AG08395 (cell line): ENCODE measurements at regions not wholly inside any gene's neighbourhood (a gene's known extent, or its start where the extent isn't known, plus 50 kb on each side); places are given as distances from the start of the nearest gene placed in this dataset.
"Not testable (repeated sequence)": the region's sequence is repeated elsewhere in the genome, so short reads cannot be mapped to it uniquely, and the experiment has no call there.

Experiments
- DNase-seq: peaks from one replicate; pipeline ENCODE4 v3.0.0; 2012; ENCODE audit warnings: mixed read lengths, low spot score

GRCh38 chrX:13476384-13476783 is 93.0 kb upstream of the EGFL6 start:
- no peak for DNase-seq

DNA sequence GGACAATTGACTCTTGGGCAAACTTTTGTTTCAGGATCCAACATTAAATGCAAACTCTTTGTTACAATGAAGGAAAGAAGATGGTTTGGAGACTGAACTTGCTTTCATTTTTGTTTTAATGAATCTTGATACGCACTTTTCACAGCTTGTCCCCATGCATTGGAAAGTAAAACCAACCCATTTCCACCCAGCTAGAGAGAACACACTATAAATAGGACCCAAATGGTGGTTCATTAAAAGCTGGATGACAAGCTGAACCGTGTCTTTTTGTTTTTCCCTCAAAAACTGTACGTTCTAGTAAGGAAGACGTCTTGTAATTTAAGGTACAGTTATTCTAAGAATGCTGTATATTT is 95.3 kb upstream of the EGFL6 start:
- DNase-seq: no peak

- DNase-seq: no peak
Observed at GRCh38 chrX:13473442-13474163, 95.8 kb upstream of the EGFL6 start.

GRCh38 chrX:13472975-13473374 is 96.4 kb upstream of the EGFL6 start:
- no peak for DNase-seq

GRCh38 chrX:13471269-13471668 is 98.1 kb upstream of the EGFL6 start:
- DNase-seq: no peak

- DNase-seq: no peak
Observed at GRCh38 chrX:13470685-13470977, 98.8 kb upstream of the EGFL6 start.

GRCh38 chrX:13469963-13470684 is 99.3 kb upstream of the EGFL6 start:
- DNase-seq: peak; percentile 67

DNA sequence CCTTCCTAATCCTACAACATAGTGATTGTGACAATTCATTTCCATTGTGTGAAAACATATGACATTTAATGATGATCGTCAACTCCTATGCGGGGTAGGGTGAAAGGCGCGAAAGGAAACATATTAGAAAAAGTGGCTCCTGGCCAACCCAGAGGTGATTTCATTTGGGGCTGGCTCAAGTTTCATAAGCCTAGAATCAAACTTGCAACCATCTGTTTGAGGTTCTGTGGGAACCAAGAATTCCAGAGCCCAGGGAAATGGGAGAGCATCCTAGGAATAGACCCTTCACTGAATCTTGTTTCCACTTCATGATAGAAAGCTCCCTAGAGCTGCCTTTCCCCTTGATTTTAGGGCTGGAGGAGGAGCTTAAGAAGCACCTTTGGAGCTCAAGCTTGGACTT is 101.3 kb upstream of the EGFL6 start:
- DNase-seq: no peak

DNA sequence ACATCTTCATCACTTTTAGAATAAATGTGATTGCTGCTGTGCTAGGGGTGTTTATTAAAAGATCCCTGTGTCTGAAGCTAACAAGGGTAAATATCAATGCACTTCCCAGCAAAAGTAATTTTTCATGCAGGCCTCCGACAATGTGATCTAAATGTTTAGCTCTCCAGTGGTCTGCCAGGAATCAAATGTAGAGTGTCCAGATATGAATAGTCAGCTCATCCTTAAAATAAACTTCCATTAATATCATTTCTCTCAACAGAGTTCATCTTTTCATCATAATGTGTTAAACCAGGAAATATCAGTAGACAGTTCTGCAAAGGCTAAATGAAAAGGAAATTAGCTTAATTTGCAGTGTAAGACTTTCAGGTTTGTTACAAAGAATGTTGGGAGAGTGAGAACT is 102.2 kb upstream of the EGFL6 start:
- no peak for DNase-seq

DNA sequence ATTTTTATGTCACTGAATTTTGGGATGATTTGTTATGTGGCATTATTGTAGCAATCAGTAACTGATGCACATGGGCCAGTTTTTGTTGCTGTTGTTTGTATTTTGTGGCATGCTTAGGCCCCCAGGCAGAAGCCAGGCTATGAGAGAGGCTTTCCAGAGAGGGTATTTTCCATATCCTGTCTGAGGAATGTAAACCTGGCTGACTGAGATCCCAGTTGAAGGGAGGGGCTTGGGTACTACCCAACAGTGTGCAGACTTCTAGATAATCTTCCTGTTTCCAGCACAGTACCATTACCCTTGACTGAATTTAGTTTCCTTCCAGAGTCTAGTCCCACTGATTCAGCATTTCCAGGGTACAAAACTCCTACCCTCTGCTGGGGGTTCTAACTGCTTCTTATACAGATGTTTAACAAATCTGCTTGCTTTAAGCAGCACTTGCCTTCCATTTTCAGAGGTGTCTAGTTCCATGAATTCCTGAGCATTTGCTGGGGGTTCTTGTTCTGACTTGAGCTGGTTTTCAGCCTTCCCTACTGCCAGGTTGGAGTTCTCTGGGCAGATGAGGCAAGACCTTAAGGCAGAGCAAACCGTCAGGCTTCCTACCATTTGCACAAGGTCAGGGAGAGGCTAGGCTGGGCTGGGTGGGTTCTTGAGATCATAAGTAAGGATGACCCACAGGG is 104.7 kb upstream of the EGFL6 start:
- no peak for DNase-seq

- peak; percentile 60 for DNase-seq
Observed at GRCh38 chrX:13463608-13464007, 105.8 kb upstream of the EGFL6 start.

DNA sequence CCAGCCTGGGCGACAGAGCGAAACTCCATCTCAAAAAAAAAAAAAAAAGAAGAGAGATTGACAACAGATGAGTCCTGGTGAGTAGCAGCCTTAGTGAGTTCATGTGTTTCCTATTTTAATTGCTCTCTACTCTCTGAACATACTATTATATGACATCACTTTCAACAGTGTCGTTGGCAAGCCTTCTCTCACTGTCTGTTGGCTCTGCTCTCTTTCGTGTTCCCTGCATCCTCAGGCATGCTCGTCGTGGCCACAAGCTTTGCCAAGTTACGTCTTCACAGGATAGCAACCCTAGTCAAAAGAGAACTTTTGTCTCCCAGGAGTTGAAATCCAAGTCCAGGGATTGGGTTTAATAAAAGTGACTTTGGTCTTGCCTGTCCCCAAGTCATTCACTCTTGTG is 117.1 kb upstream of the EGFL6 start:
- peak; percentile 57 for DNase-seq

- DNase-seq: no peak
Observed at GRCh38 chrX:13449441-13449840, 120.0 kb upstream of the EGFL6 start.

GRCh38 chrX:13448941-13449340 is 120.5 kb upstream of the EGFL6 start:
- DNase-seq: no peak

GRCh38 chrX:13441608-13442007 is 121.8 kb upstream of the ATXN3L start:
- not testable (repeated sequence) for DNase-seq

DNA sequence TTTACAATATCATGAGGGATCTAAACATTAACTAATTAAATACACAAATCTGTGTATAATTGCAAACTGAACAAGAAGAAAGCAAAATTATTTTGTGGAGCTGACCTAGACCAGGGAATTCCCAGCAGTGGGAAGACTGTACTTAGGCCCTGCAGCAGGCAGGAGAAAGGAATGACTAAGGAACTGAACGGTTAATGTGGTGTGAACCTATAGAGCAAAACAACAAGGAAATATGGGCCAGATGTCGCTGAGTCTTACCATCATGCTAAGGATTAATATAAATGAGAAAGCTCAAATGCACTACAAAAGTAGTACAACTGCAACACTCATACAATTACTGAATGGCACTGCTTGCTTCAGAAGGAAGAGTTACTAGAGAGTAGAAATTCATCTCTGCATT is 120.3 kb upstream of the ATXN3L start:
- DNase-seq: no peak

DNA sequence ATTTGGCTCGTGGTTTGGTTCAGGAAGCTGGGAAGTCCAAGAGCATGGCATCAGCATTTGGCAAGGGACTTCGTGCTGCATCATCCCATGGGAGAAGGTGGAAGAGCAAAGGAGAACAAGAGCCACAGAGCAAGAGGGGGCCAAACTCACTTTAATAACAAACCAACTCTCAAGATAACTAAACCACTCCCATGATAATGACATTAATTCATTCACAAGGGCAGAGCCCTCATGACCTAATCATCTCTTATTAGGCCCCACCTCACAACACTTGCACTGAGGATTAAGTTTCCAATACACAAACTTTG is 113.4 kb upstream of the ATXN3L start:
- peak; percentile 35 for DNase-seq

- peak; percentile 86 for DNase-seq
Observed at GRCh38 chrX:13432414-13433297, 112.8 kb upstream of the ATXN3L start.

GRCh38 chrX:13430136-13430827 is 110.4 kb upstream of the ATXN3L start:
- DNase-seq: no peak

DNA sequence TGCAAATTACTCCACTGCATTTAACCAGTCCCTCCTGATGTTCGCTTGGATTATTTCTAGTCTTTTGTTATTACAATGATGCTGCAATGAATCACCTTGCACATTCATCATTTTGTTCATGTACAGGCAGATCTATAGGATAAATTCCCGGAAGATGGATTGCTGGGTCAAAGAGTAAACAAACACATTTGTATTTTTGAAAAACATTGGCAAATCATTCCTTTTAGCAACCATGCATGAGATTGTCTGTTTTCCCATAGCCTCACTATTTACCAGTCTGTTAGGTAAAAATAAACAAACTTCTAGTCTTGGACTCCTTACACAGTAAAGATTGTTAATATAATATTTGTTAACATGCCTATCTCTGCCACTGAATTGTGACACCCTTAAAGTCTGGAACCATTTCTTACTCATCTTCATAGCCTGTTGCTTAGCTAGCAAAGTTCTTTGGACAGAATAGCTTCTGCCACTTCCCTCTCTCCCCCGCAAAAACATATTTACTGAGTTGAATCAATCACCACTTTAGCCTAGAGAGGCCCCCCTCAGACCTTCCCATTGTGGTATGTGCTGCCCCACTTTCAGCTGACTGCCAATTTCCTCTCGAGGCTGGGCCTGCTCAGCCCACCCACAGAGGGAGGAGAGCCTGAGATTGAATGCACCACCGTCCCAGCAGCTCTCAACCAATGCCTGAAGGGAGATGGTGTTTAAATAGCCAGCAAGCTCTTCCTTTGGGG is 108.4 kb upstream of the ATXN3L start:
- peak; percentile 29 for DNase-seq

GRCh38 chrX:13427441-13428052 is 107.7 kb upstream of the ATXN3L start:
- DNase-seq: no peak
